Astrocyte (in vitro differentiated cells and primary cell): ENCODE measurements at regions not wholly inside any gene's neighbourhood (a gene's known extent, or its start where the extent isn't known, plus 50 kb on each side); places are given as distances from the start of the nearest gene placed in this dataset.

Source experiments
- DNase-seq: peaks from one replicate; pipeline ENCODE4 v3.0.0-alpha.2; 2010; ENCODE audit warnings: low read depth
- FAIRE-seq: peaks from 2 replicates; lab custom pipeline; 2011; peaks lifted over from hg19 to GRCh38; lab: Jason Lieb, UNC
- H2AFZ ChIP-seq: 2 replicates; pipeline ENCODE4 v1.6.0; 2012; ENCODE audit warnings: low read depth, low read length, inconsistent platforms
- H3K27ac ChIP-seq: 2 replicates; pipeline ENCODE4 v1.5.1; 2011; ENCODE audit warnings: low read depth, low read length, inconsistent platforms
- H3K27me3 ChIP-seq: 2 replicates; pipeline ENCODE4 v1.6.0; 2011; ENCODE audit warnings: low read length, inconsistent platforms; ENCODE audit not compliant: insufficient read depth
- H3K36me3 ChIP-seq: 2 replicates; pipeline ENCODE4 v1.5.1; 2011; ENCODE audit warnings: low read length, inconsistent platforms; ENCODE audit not compliant: insufficient read depth
- H3K4me1 ChIP-seq: 2 replicates; pipeline ENCODE4 v1.5.1; 2011; ENCODE audit warnings: low read length, inconsistent platforms; ENCODE audit not compliant: insufficient read depth
- H3K4me2 ChIP-seq: 2 replicates; pipeline ENCODE4 v1.6.0; 2012; ENCODE audit warnings: low read length, inconsistent platforms
- H3K4me3 ChIP-seq: 2 replicates; pipeline ENCODE4 v1.5.1; 2011; ENCODE audit warnings: low read depth, mild to moderate bottlenecking, low read length, inconsistent platforms; ENCODE audit not compliant: insufficient read depth
- H3K79me2 ChIP-seq: 2 replicates; pipeline ENCODE4 v1.6.0; 2012; ENCODE audit warnings: mild to moderate bottlenecking, low read length, inconsistent platforms; ENCODE audit not compliant: insufficient read depth
- H3K9ac ChIP-seq: 2 replicates; pipeline ENCODE4 v1.6.0; 2012; ENCODE audit warnings: mild to moderate bottlenecking, low read length, inconsistent platforms
- H3K9me3 ChIP-seq: 2 replicates; pipeline ENCODE4 v1.5.1; 2012; ENCODE audit warnings: low read depth, mild to moderate bottlenecking, low read length, inconsistent platforms; ENCODE audit not compliant: insufficient read depth
- H4K20me1 ChIP-seq: 2 replicates; pipeline ENCODE4 v1.6.0; 2012; ENCODE audit warnings: low read length, inconsistent platforms; ENCODE audit not compliant: insufficient read depth
- H3K27ac Mint-ChIP-seq: one replicate; pipeline ENCODE4 v1.8.0; 2021; ENCODE audit warnings: mild to moderate bottlenecking, mixed read lengths; ENCODE audit not compliant: unreplicated experiment
- H3K27me3 Mint-ChIP-seq: one replicate; pipeline ENCODE4 v1.8.0; 2021; ENCODE audit warnings: low read depth, mixed read lengths; ENCODE audit not compliant: unreplicated experiment
- H3K36me3 Mint-ChIP-seq: one replicate; pipeline ENCODE4 v1.8.0; 2021; ENCODE audit warnings: low read depth, mixed read lengths; ENCODE audit not compliant: unreplicated experiment
- H3K4me1 Mint-ChIP-seq: one replicate; pipeline ENCODE4 v1.8.0; 2021; ENCODE audit warnings: low read depth, mixed read lengths; ENCODE audit not compliant: unreplicated experiment
- H3K4me3 Mint-ChIP-seq: one replicate; pipeline ENCODE4 v1.8.0; 2021; ENCODE audit warnings: mild to moderate bottlenecking, moderate library complexity, mixed read lengths; ENCODE audit not compliant: unreplicated experiment
- H3K9me3 Mint-ChIP-seq: one replicate; pipeline ENCODE4 v1.8.0; 2021; ENCODE audit warnings: mild to moderate bottlenecking, mixed read lengths; ENCODE audit not compliant: unreplicated experiment
- CTCF ChIP-seq: IDR thresholded peaks from 2 replicates; pipeline ENCODE4 v1.5.1; 2011; ENCODE audit warnings: low read depth, mild to moderate bottlenecking, inconsistent platforms, low read length, moderate library complexity; ENCODE audit not compliant: insufficient read depth
- EZH2 ChIP-seq: IDR thresholded peaks from 2 replicates; pipeline ENCODE4 v1.6.1; 2012; ENCODE audit warnings: mild to moderate bottlenecking, low read length, inconsistent platforms; ENCODE audit not compliant: insufficient read depth

- H3K27me3 Mint-ChIP-seq: peaks cover 45% of the 10 kb centered on the region
- H3K4me1 Mint-ChIP-seq: peaks cover 14% of the 10 kb centered on the region
- no peaks in the 10 kb centered on the region for H3K27me3 ChIP-seq
- H3K4me3 Mint-ChIP-seq: no peak overlapping the region
- H3K27ac ChIP-seq: no peak overlapping the region
- H3K27ac Mint-ChIP-seq: peak overlapping the region; percentile 4
- no peak overlapping the region for H3K4me2 ChIP-seq
- peaks cover 4% of the 10 kb centered on the region for H3K9me3 Mint-ChIP-seq
- no peak for FAIRE-seq
- H3K36me3 Mint-ChIP-seq: peaks cover 2% of the 10 kb centered on the region
- no peak for DNase-seq
- no peak for TF ChIP-seq CTCF
- no peak overlapping the region for H3K4me3 ChIP-seq
- H3K9ac ChIP-seq: no peak overlapping the region
- H3K79me2 ChIP-seq: no peaks in the 10 kb centered on the region
- no peak overlapping the region for H2AFZ ChIP-seq
- H3K4me1 ChIP-seq: peaks cover 21% of the 10 kb centered on the region
- no peaks in the 10 kb centered on the region for H3K36me3 ChIP-seq
- no peaks in the 10 kb centered on the region for H4K20me1 ChIP-seq
- H3K9me3 ChIP-seq: no peaks in the 10 kb centered on the region
These were observed 153.0 kb downstream of the CEBPB start for GRCh38 chr20:50343490-50344179.

- Mint-ChIP-seq H3K27ac (peak overlapping the region; percentile 66), H3K27me3 (peaks cover 45% of the 10 kb centered on the region), H3K4me1 (peaks cover 6% of the 10 kb centered on the region), H3K36me3 (peaks cover 2% of the 10 kb centered on the region), H3K4me3 (no peak overlapping the region), H3K9me3 (peaks cover 4% of the 10 kb centered on the region)
- H3K36me3 ChIP-seq: no peaks in the 10 kb centered on the region
- H3K4me1 ChIP-seq: peaks cover 13% of the 10 kb centered on the region
- H3K9ac ChIP-seq: no peak overlapping the region
- TF ChIP-seq CTCF (no peak), EZH2 (no peak)
- no peak overlapping the region for H3K27ac ChIP-seq
- no peak overlapping the region for H3K4me3 ChIP-seq
- FAIRE-seq: no peak
- H4K20me1 ChIP-seq: no peaks in the 10 kb centered on the region
- no peaks in the 10 kb centered on the region for H3K9me3 ChIP-seq
- H2AFZ ChIP-seq: no peak overlapping the region
- H3K4me2 ChIP-seq: no peak overlapping the region
- H3K79me2 ChIP-seq: no peaks in the 10 kb centered on the region
- no peak for DNase-seq
- H3K27me3 ChIP-seq: no peaks in the 10 kb centered on the region
These were observed 153.8 kb downstream of the CEBPB start for GRCh38 chr20:50344232-50345071.
